Upper lobe of left lung (tissue), 6 donors: ENCODE measurements at regions not wholly inside any gene's neighbourhood (a gene's known extent, or its start where the extent isn't known, plus 50 kb on each side); places are given as distances from the start of the nearest gene placed in this dataset.

Source experiments
- ATAC-seq, 2 donors: fragments of 200-7000 bp; cut with Tn5 transposase; one replicate each; pipeline ENCODE4 v1.9.1; 2022; ENCODE audit warnings: mild to moderate bottlenecking in 2 of 2, moderate library complexity in 2 of 2; ENCODE audit not compliant: low FRiP score in 2 of 2
- DNase-seq, 2 donors: peaks; one replicate each; pipeline ENCODE4 v3.0.0-alpha.2; 2019 to 2020
- H3K27ac ChIP-seq, 4 donors: fragments of 200-600 bp; sonication (generic); one replicate each; pipeline ENCODE4 v1.5.1; 2016 to 2019
- H3K27me3 ChIP-seq, 4 donors: fragments of 200-600 bp; sonication (generic); one replicate each; pipeline ENCODE4 v1.5.1; 2017 to 2019
- H3K36me3 ChIP-seq, 4 donors: fragments of 200-600 bp; sonication (generic); one replicate each; pipeline ENCODE4 v1.5.1; 2016 to 2019
- H3K4me1 ChIP-seq, 4 donors: fragments of 200-600 bp; sonication (generic); one replicate each; pipeline ENCODE4 v1.5.1; 2018 to 2019
- H3K4me3 ChIP-seq, 4 donors: fragments of 200-600 bp; sonication (generic); one replicate each; pipeline ENCODE4 v1.5.1; 2017 to 2019; ENCODE audit warnings: mild to moderate bottlenecking in 2 of 4, moderate library complexity in 1 of 4
- H3K9me3 ChIP-seq, 4 donors: fragments of 200-600 bp; sonication (generic); one replicate each; pipeline ENCODE4 v1.5.1; 2018 to 2019
- CTCF ChIP-seq, 6 experiments: fragments of 450-650 bp in 4 of 6; fragments of 200-600 bp in 2 of 6; sonication (generic) in 2 of 6; IDR thresholded peaks; one replicate each; pipeline ENCODE4 v1.5.1; 2016 to 2019; ENCODE audit warnings: antibody characterized with exemption in 6 of 6
- EP300 ChIP-seq, 4 donors: sonication (generic); formaldehyde crosslinking; IDR thresholded peaks; one replicate each; pipeline ENCODE4 v1.5.1; 2017; ENCODE audit warnings: antibody characterized with exemption in 4 of 4, control low read depth in 2 of 4
- POLR2A ChIP-seq, 4 donors: fragments of 450-650 bp; IDR thresholded peaks; one replicate each; pipeline ENCODE4 v1.5.1; 2016 to 2017; ENCODE audit warnings: antibody characterized with exemption in 4 of 4, mild to moderate bottlenecking in 2 of 4
- POLR2AphosphoS5 ChIP-seq, 2 donors: sonication (generic); formaldehyde crosslinking; IDR thresholded peaks; one replicate each; pipeline ENCODE4 v1.5.1; 2017; ENCODE audit warnings: antibody characterized with exemption in 2 of 2
- WGBS, 2 donors: methylation state at CpG; one replicate each; pipeline ENCODE4 v1.1.5; 2017 to 2018; 5-methylcytosine and 5-hydroxymethylcytosine counted together
- donor health status: DM: no; HTN: no; CAD: no; lungs with moderate emphysema.
- donor health status: DM: no; HTN: yes; CAD: no; lungs with severe emphysema.

GRCh38 chr16:9644258-9644657, 538.0 kb downstream of the GRIN2A start:
- no peaks in the 10 kb centered on the region for H3K36me3 ChIP-seq
- no peaks in the 10 kb centered on the region for H3K4me1 ChIP-seq
- TF ChIP-seq EP300 (IDR thresholded peaks at IDR 0.05): no peak
- TF ChIP-seq POLR2AphosphoS5 (IDR thresholded peaks at IDR 0.05): no peak
- TF ChIP-seq CTCF (IDR thresholded peaks at IDR 0.05): no peak
- TF ChIP-seq POLR2A (IDR thresholded peaks at IDR 0.05): no peak
- no peaks in the 10 kb centered on the region for H3K27me3 ChIP-seq
- no peak for ATAC-seq
- DNase-seq: no peak
- no peaks in the 10 kb centered on the region for H3K9me3 ChIP-seq
- WGBS, 2 donors: 61 to 71% methylated on average over 3 of the region's 3 CpGs
- H3K27ac ChIP-seq: no peak overlapping the region
- H3K4me3 ChIP-seq: no peak overlapping the region

GRCh38 chr16:9645911-9646310, 536.3 kb downstream of the GRIN2A start:
- Histone ChIP-seq H3K4me1 (no peaks in the 10 kb centered on the region), H3K4me3 (no peak overlapping the region), H3K9me3 (no peaks in the 10 kb centered on the region), H3K36me3 (no peaks in the 10 kb centered on the region), H3K27ac (no peak overlapping the region), H3K27me3 (no peaks in the 10 kb centered on the region)
- ATAC-seq: no peak
- no peak for DNase-seq
- TF ChIP-seq EP300 (IDR thresholded peaks at IDR 0.05) (no peak), POLR2AphosphoS5 (IDR thresholded peaks at IDR 0.05) (no peak), POLR2A (IDR thresholded peaks at IDR 0.05) (no peak), CTCF (IDR thresholded peaks at IDR 0.05) (no peak)
- WGBS, 2 donors: 89 to 90% methylated on average over 3 of the region's 3 CpGs

- no peak overlapping the region for H3K27ac ChIP-seq
- no peak for TF ChIP-seq POLR2A (IDR thresholded peaks at IDR 0.05)
- peak; percentile 8 to 67 (median 56) for TF ChIP-seq CTCF (IDR thresholded peaks at IDR 0.05)
- DNase-seq (no peak), ATAC-seq (peak; percentile 53 to 65)
- no peaks in the 10 kb centered on the region for H3K27me3 ChIP-seq
- no peaks in the 10 kb centered on the region for H3K9me3 ChIP-seq
- no peaks in the 10 kb centered on the region for H3K4me1 ChIP-seq
- 31 to 32% methylated on average over 7 of the region's 7 CpGs for WGBS, 2 donors
- no peak overlapping the region for H3K4me3 ChIP-seq
- no peaks in the 10 kb centered on the region for H3K36me3 ChIP-seq
These were observed 534.1 kb downstream of the GRIN2A start for GRCh38 chr16:9647981-9648701.

- DNase-seq (no peak), ATAC-seq (no peak)
- H3K4me1 ChIP-seq: no peaks in the 10 kb centered on the region
- TF ChIP-seq EP300 (IDR thresholded peaks at IDR 0.05) (no peak), POLR2AphosphoS5 (IDR thresholded peaks at IDR 0.05) (no peak), POLR2A (IDR thresholded peaks at IDR 0.05) (no peak), CTCF (IDR thresholded peaks at IDR 0.05) (no peak)
- WGBS, 2 donors: 47 to 80% methylated on average over 1 of the region's 1 CpG
- H3K9me3 ChIP-seq: no peaks in the 10 kb centered on the region
- H3K4me3 ChIP-seq: no peak overlapping the region
- H3K36me3 ChIP-seq: no peaks in the 10 kb centered on the region
- H3K27me3 ChIP-seq: no peaks in the 10 kb centered on the region
- no peak overlapping the region for H3K27ac ChIP-seq
These were observed 531.9 kb downstream of the GRIN2A start for GRCh38 chr16:9650284-9650683.

GRCh38 chr16:9655051-9655450, 527.2 kb downstream of the GRIN2A start:
- ATAC-seq: no peak
- no peak overlapping the region for H3K4me3 ChIP-seq
- no peaks in the 10 kb centered on the region for H3K27me3 ChIP-seq
- H3K4me1 ChIP-seq: no peaks in the 10 kb centered on the region
- no peak overlapping the region for H3K27ac ChIP-seq
- H3K36me3 ChIP-seq: no peaks in the 10 kb centered on the region
- TF ChIP-seq POLR2A (IDR thresholded peaks at IDR 0.05) (no peak), POLR2AphosphoS5 (IDR thresholded peaks at IDR 0.05) (no peak), CTCF (IDR thresholded peaks at IDR 0.05) (no peak), EP300 (IDR thresholded peaks at IDR 0.05) (no peak)
- DNase-seq: no peak
- no peaks in the 10 kb centered on the region for H3K9me3 ChIP-seq
- 81 to 83% methylated on average over 5 of the region's 5 CpGs for WGBS, 2 donors
